Hepatocyte (in vitro differentiated cells): ENCODE measurements at regions not wholly inside any gene's neighbourhood (a gene's known extent, or its start where the extent isn't known, plus 50 kb on each side); places are given as distances from the start of the nearest gene placed in this dataset.

ENCODE experiments used
- DNase-seq: peaks from one replicate; pipeline ENCODE4 v3.0.0-alpha.2; 2016; ENCODE audit warnings: low spot score
- H2AFZ ChIP-seq: fragments of 200-600 bp; sonication (generic); 2 replicates; pipeline ENCODE4 v1.6.0; 2016; ENCODE audit warnings: antibody characterized with exemption, mild to moderate bottlenecking
- H3K27ac ChIP-seq: fragments of 200-600 bp; sonication (generic); 2 replicates; pipeline ENCODE4 v1.5.1; 2016; ENCODE audit warnings: mild to moderate bottlenecking
- H3K27me3 ChIP-seq: fragments of 200-600 bp; sonication (generic); 2 replicates; pipeline ENCODE4 v1.6.1; 2016
- H3K36me3 ChIP-seq: fragments of 200-600 bp; sonication (generic); replicated peaks from 2 replicates; pipeline ENCODE4 v1.5.1; 2016; ENCODE audit warnings: low read depth; ENCODE audit not compliant: insufficient read depth
- H3K4me1 ChIP-seq: fragments of 200-600 bp; sonication (generic); 2 replicates; pipeline ENCODE4 v1.5.1; 2016; ENCODE audit warnings: mild to moderate bottlenecking, moderate library complexity; ENCODE audit not compliant: insufficient read depth
- H3K4me2 ChIP-seq: fragments of 200-600 bp; sonication (generic); 2 replicates; pipeline ENCODE4 v1.6.0; 2016
- H3K4me3 ChIP-seq: fragments of 200-600 bp; sonication (generic); 2 replicates; pipeline ENCODE4 v1.5.1; 2016; ENCODE audit warnings: mild to moderate bottlenecking
- H3K79me2 ChIP-seq: fragments of 200-600 bp; sonication (generic); 2 replicates; pipeline ENCODE4 v1.6.0; 2017; ENCODE audit warnings: mild to moderate bottlenecking
- H3K9me2 ChIP-seq: fragments of 200-600 bp; sonication (generic); replicated peaks from 2 replicates; pipeline ENCODE4 v1.6.0; 2017; ENCODE audit warnings: mild to moderate bottlenecking; ENCODE audit not compliant: insufficient read depth
- H3K9me3 ChIP-seq: fragments of 200-600 bp; sonication (generic); 2 replicates; pipeline ENCODE4 v1.5.1; 2016; ENCODE audit warnings: low read depth, mild to moderate bottlenecking
- H4K20me1 ChIP-seq: fragments of 200-600 bp; sonication (generic); 2 replicates; pipeline ENCODE4 v1.6.0; 2016; ENCODE audit warnings: mild to moderate bottlenecking; ENCODE audit not compliant: insufficient read depth, poor library complexity, severe bottlenecking
- EZH2 ChIP-seq: fragments of 200-600 bp; sonication (generic); IDR thresholded peaks from 2 replicates; pipeline ENCODE4 v1.6.1; 2016; ENCODE audit warnings: antibody characterized with exemption, mild to moderate bottlenecking, borderline replicate concordance
- EZH2phosphoT487 ChIP-seq: fragments of 200-600 bp; sonication (generic); IDR thresholded peaks from one replicate; pipeline ENCODE4 v1.6.1; 2018; ENCODE audit warnings: antibody characterized with exemption, mild to moderate bottlenecking, low read depth, moderate library complexity; ENCODE audit not compliant: unreplicated experiment, severe bottlenecking
- WGBS: methylation state at CpG from one replicate; pipeline ENCODE4 v1.1.6; 2016; ENCODE audit warnings: low lambda C conversion rate; ENCODE audit errors: missing lambda C conversion rate; 5-methylcytosine and 5-hydroxymethylcytosine counted together
- TF ChIP-seq, protein P1 (sequence below): fragments of 200-600 bp; sonication (generic); IDR thresholded peaks from 2 replicates; pipeline ENCODE4 v1.5.1; 2016; ENCODE audit warnings: antibody characterized with exemption, mild to moderate bottlenecking; ENCODE audit not compliant: poor library complexity

- Histone ChIP-seq H3K36me3 (no peaks in the 10 kb centered on the region), H3K27me3 (no peaks in the 10 kb centered on the region), H3K4me1 (peaks cover 13% of the 10 kb centered on the region), H3K4me3 (no peak overlapping the region), H3K79me2 (no peaks in the 10 kb centered on the region), H3K27ac (no peak overlapping the region), H3K4me2 (no peak overlapping the region), H3K9me3 (no peaks in the 10 kb centered on the region), H3K9me2 (no peaks in the 10 kb centered on the region), H2AFZ (no peak overlapping the region), H4K20me1 (no peaks in the 10 kb centered on the region)
- TF ChIP-seq EZH2 (no peak), EZH2phosphoT487 (no peak)
- TF ChIP-seq, protein P1, sequence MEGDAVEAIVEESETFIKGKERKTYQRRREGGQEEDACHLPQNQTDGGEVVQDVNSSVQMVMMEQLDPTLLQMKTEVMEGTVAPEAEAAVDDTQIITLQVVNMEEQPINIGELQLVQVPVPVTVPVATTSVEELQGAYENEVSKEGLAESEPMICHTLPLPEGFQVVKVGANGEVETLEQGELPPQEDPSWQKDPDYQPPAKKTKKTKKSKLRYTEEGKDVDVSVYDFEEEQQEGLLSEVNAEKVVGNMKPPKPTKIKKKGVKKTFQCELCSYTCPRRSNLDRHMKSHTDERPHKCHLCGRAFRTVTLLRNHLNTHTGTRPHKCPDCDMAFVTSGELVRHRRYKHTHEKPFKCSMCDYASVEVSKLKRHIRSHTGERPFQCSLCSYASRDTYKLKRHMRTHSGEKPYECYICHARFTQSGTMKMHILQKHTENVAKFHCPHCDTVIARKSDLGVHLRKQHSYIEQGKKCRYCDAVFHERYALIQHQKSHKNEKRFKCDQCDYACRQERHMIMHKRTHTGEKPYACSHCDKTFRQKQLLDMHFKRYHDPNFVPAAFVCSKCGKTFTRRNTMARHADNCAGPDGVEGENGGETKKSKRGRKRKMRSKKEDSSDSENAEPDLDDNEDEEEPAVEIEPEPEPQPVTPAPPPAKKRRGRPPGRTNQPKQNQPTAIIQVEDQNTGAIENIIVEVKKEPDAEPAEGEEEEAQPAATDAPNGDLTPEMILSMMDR: no peak
- DNase-seq: no peak
- 52% methylated on average over 4 of the region's 4 CpGs for WGBS
These were observed 125.4 kb downstream of the DACT1 start for GRCh38 chr14:58763210-58763609.

DNA sequence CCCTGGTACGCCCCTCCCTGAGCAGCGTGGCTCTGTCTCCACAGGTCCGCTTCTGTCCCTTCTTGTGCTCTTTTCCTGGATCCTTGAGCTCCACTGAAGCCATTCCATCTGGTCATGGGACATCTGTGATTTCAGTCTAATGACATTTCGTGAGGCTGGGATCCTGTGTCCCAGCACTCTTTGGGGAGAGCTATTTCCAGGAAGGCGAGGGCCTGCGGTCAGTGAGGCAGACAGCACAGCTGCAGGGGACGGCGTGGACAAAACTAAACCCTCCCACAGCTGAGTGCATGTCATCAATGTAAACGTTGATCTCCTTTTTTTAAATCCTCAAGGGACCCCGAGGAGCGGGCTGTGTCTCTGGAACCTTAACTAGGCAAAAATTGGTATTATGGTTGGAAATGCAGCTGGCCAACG, 127.7 kb downstream of the DACT1 start:
- H3K36me3 ChIP-seq: no peaks in the 10 kb centered on the region
- TF ChIP-seq EZH2 (no peak), EZH2phosphoT487 (no peak)
- TF ChIP-seq, protein P1: no peak
- no peaks in the 10 kb centered on the region for H3K9me2 ChIP-seq
- H3K9me3 ChIP-seq: no peaks in the 10 kb centered on the region
- H3K27ac ChIP-seq: peak overlapping the region; percentile 47
- H3K4me2 ChIP-seq: peak overlapping the region; percentile 27
- peak overlapping the region; percentile 47 for H2AFZ ChIP-seq
- no peak overlapping the region for H3K4me3 ChIP-seq
- peaks cover 13% of the 10 kb centered on the region for H3K4me1 ChIP-seq
- 64% methylated on average over 12 of the region's 12 CpGs for WGBS
- H3K27me3 ChIP-seq: no peaks in the 10 kb centered on the region
- H3K79me2 ChIP-seq: no peaks in the 10 kb centered on the region
- DNase-seq: no peak
- no peaks in the 10 kb centered on the region for H4K20me1 ChIP-seq

GRCh38 chr14:58765843-58766242, 128.1 kb downstream of the DACT1 start:
- no peak for DNase-seq
- no peaks in the 10 kb centered on the region for H3K27me3 ChIP-seq
- no peaks in the 10 kb centered on the region for H3K9me3 ChIP-seq
- H3K4me3 ChIP-seq: no peak overlapping the region
- WGBS: 32% methylated on average over 6 of the region's 6 CpGs
- H3K27ac ChIP-seq: peak overlapping the region; percentile 47
- H3K4me2 ChIP-seq: peak overlapping the region; percentile 27
- H3K36me3 ChIP-seq: no peaks in the 10 kb centered on the region
- peak overlapping the region; percentile 47 for H2AFZ ChIP-seq
- TF ChIP-seq, protein P1: no peak
- H3K79me2 ChIP-seq: no peaks in the 10 kb centered on the region
- H3K9me2 ChIP-seq: no peaks in the 10 kb centered on the region
- peaks cover 13% of the 10 kb centered on the region for H3K4me1 ChIP-seq
- no peaks in the 10 kb centered on the region for H4K20me1 ChIP-seq

- no peak overlapping the region for H3K27ac ChIP-seq
- H4K20me1 ChIP-seq: no peaks in the 10 kb centered on the region
- H3K9me2 ChIP-seq: no peaks in the 10 kb centered on the region
- TF ChIP-seq, protein P1: no peak
- TF ChIP-seq EZH2 (no peak), EZH2phosphoT487 (no peak)
- H3K36me3 ChIP-seq: no peaks in the 10 kb centered on the region
- H3K4me1 ChIP-seq: peaks cover 42% of the 10 kb centered on the region
- WGBS: 60% methylated on average over 5 of the region's 5 CpGs
- H3K79me2 ChIP-seq: no peaks in the 10 kb centered on the region
- no peak overlapping the region for H3K4me2 ChIP-seq
- no peaks in the 10 kb centered on the region for H3K9me3 ChIP-seq
- H2AFZ ChIP-seq: no peak overlapping the region
- H3K27me3 ChIP-seq: no peaks in the 10 kb centered on the region
- H3K4me3 ChIP-seq: no peak overlapping the region
- no peak for DNase-seq
These were observed 131.4 kb downstream of the DACT1 start for GRCh38 chr14:58769011-58769643.
